Endodermal cell (in vitro differentiated cells): ENCODE measurements at regions not wholly inside any gene's neighbourhood (a gene's known extent, or its start where the extent isn't known, plus 50 kb on each side); places are given as distances from the start of the nearest gene placed in this dataset.

Experiments used
- DNase-seq: peaks from one replicate; pipeline ENCODE4 v3.0.0-alpha.2; 2017
- H3K27ac ChIP-seq: 2 replicates; pipeline ENCODE4 v1.5.1; 2013; ENCODE audit warnings: mild to moderate bottlenecking, low read depth, low read length, moderate library complexity
- H3K27me3 ChIP-seq: 2 replicates; pipeline ENCODE4 v1.6.1; 2013; ENCODE audit warnings: mild to moderate bottlenecking, low read length, moderate library complexity; ENCODE audit not compliant: insufficient read depth, control insufficient read depth, poor library complexity, severe bottlenecking
- H3K36me3 ChIP-seq: 2 replicates; pipeline ENCODE4 v1.7.0; 2013; ENCODE audit warnings: mild to moderate bottlenecking, low read length, moderate library complexity; ENCODE audit not compliant: control insufficient read depth, insufficient read depth
- H3K4me1 ChIP-seq: one replicate; pipeline ENCODE4 v1.7.0; 2013; ENCODE audit warnings: low read length; ENCODE audit not compliant: control insufficient read depth, insufficient read depth
- H3K4me3 ChIP-seq: 2 replicates; pipeline ENCODE4 v1.5.1; 2013; ENCODE audit warnings: mild to moderate bottlenecking, low read length, moderate library complexity
- H3K9ac ChIP-seq: 2 replicates; pipeline ENCODE4 v1.6.1; 2013; ENCODE audit warnings: mild to moderate bottlenecking, low read length, moderate library complexity; ENCODE audit not compliant: poor library complexity, severe bottlenecking; ENCODE audit errors: extremely low read depth
- H3K9me3 ChIP-seq: 2 replicates; pipeline ENCODE4 v1.6.1; 2013; ENCODE audit warnings: mild to moderate bottlenecking, low read length, moderate library complexity; ENCODE audit not compliant: control insufficient read depth
- H3K27ac Mint-ChIP-seq: 2 replicates; pipeline ENCODE4 v1.8.0; 2020; ENCODE audit warnings: mixed read lengths
- H3K27me3 Mint-ChIP-seq: 2 replicates; pipeline ENCODE4 v1.8.0; 2021; ENCODE audit warnings: mild to moderate bottlenecking, mixed read lengths; ENCODE audit not compliant: insufficient read depth
- H3K36me3 Mint-ChIP-seq: 2 replicates; pipeline ENCODE4 v1.8.0; 2020; ENCODE audit warnings: low read depth, mixed read lengths
- H3K4me1 Mint-ChIP-seq: 2 replicates; pipeline ENCODE4 v1.8.0; 2020; ENCODE audit warnings: mixed read lengths
- H3K4me3 Mint-ChIP-seq: 2 replicates; pipeline ENCODE4 v1.8.0; 2020; ENCODE audit warnings: mild to moderate bottlenecking, moderate library complexity, mixed read lengths
- H3K9me3 Mint-ChIP-seq: 2 replicates; pipeline ENCODE4 v1.8.0; 2020; ENCODE audit warnings: mild to moderate bottlenecking, mixed read lengths
- WGBS, 2 experiments: methylation state at CpG; one replicate each; pipeline versions ENCODE4 v1.1.5 to v1.1.7; 2013; ENCODE audit warnings: missing lambda C conversion rate in 2 of 2, mixed read lengths in 1 of 2; ENCODE audit not compliant: insufficient coverage in 1 of 2, insufficient read length in 1 of 2; 5-methylcytosine and 5-hydroxymethylcytosine counted together
- TF ChIP-seq, protein P1 (sequence below): fragments of 200-600 bp; sonication (generic); conservative IDR thresholded peaks from 2 replicates; pipeline ENCODE4 v1.5.0; 2021; ENCODE audit warnings: antibody characterized with exemption, mild to moderate bottlenecking

DNA sequence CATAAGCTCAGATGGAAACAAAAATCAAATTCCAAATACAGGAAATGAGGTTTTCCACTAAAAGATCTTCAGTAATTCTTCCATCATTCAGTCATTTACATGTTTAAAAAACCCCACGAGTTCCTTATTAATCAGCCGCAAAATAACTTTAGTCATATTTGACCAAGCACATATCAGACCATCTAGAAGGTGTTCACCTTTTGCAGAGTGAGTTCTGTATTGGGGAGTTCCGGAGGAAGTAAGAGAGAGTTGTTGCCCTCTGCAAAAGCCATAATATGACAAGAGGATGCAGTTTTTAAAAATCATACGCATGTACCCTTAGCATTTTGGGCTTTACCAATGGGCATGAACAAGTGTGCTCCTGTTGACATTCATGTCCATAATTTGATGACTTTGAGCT is 61.6 kb downstream of the CCR1 start:
- DNase-seq = no peak
- Histone ChIP-seq H3K27me3 (no peaks in the 10 kb centered on the region), H3K4me3 (no peak overlapping the region), H3K4me1 (no peaks in the 10 kb centered on the region), H3K9ac (no peak overlapping the region), H3K36me3 (no peaks in the 10 kb centered on the region), H3K27ac (no peak overlapping the region), H3K9me3 (no peaks in the 10 kb centered on the region)
- no peak overlapping the region for H3K27ac Mint-ChIP-seq
- TF ChIP-seq, protein P1, sequence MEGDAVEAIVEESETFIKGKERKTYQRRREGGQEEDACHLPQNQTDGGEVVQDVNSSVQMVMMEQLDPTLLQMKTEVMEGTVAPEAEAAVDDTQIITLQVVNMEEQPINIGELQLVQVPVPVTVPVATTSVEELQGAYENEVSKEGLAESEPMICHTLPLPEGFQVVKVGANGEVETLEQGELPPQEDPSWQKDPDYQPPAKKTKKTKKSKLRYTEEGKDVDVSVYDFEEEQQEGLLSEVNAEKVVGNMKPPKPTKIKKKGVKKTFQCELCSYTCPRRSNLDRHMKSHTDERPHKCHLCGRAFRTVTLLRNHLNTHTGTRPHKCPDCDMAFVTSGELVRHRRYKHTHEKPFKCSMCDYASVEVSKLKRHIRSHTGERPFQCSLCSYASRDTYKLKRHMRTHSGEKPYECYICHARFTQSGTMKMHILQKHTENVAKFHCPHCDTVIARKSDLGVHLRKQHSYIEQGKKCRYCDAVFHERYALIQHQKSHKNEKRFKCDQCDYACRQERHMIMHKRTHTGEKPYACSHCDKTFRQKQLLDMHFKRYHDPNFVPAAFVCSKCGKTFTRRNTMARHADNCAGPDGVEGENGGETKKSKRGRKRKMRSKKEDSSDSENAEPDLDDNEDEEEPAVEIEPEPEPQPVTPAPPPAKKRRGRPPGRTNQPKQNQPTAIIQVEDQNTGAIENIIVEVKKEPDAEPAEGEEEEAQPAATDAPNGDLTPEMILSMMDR = no peak
- no peaks in the 10 kb centered on the region for H3K4me1 Mint-ChIP-seq
- 92 to 100% methylated on average over 1 to 4 of the region's 4 CpGs for WGBS, 2 experiments
- H3K27me3 Mint-ChIP-seq = peaks cover 2% of the 10 kb centered on the region
- H3K9me3 Mint-ChIP-seq = no peaks in the 10 kb centered on the region
- H3K36me3 Mint-ChIP-seq = no peaks in the 10 kb centered on the region
- H3K4me3 Mint-ChIP-seq = no peak overlapping the region

DNA sequence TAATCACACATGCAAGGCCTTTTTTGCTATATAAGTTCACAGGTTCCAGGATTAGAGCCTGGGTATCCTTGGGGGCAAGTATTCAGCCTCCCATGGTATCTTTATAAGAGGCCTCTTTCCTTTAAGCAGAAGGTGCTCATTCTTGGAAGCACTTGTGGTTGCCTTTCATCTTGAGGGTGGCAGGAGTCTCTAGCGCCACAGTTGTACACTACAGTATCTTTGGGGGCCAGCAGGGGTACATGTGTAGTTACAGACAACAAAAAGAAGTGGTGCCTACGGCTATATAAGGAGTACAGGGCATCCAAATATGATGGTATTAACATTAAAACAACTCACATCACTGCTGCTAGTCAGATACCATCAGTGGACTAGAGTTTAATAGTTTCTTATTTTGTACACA is 62.1 kb downstream of the CCR1 start:
- H3K27ac ChIP-seq = no peak overlapping the region
- no peaks in the 10 kb centered on the region for H3K4me1 ChIP-seq
- no peaks in the 10 kb centered on the region for H3K36me3 ChIP-seq
- H3K9ac ChIP-seq = no peak overlapping the region
- Mint-ChIP-seq H3K27me3 (peaks cover 2% of the 10 kb centered on the region), H3K9me3 (no peaks in the 10 kb centered on the region), H3K4me3 (no peak overlapping the region), H3K27ac (no peak overlapping the region), H3K4me1 (no peaks in the 10 kb centered on the region), H3K36me3 (no peaks in the 10 kb centered on the region)
- no peaks in the 10 kb centered on the region for H3K27me3 ChIP-seq
- TF ChIP-seq, protein P1 = no peak
- H3K4me3 ChIP-seq = no peak overlapping the region
- H3K9me3 ChIP-seq = no peaks in the 10 kb centered on the region
- DNase-seq = no peak
- WGBS, 2 experiments = 70 to 82% methylated on average over 2 of the region's 2 CpGs

DNA sequence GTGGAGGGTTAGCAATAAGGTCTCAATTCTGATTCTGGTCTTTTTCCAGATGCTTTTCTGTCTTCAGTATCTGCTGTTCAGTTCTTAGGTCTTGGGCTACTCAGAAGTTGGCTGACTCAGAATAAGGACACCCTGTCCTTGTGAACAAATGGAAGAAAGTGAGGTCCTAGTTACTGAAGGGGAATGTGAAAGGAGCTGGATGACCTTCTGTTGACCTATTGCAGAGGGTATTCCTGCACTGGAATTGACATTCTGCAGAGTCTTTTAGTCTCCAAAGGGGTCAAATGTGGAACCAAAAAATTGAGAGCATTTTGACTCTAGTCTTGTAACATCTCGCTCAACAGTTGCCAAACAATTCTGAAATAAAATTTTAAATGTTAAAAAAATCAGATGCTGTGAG is 63.0 kb downstream of the CCR1 start:
- H3K9me3 Mint-ChIP-seq = no peaks in the 10 kb centered on the region

More for the DNA sequence above, 63.0 kb downstream of the CCR1 start:
- no peak overlapping the region for H3K4me3 Mint-ChIP-seq
- H3K36me3 ChIP-seq = no peaks in the 10 kb centered on the region
- peaks cover 2% of the 10 kb centered on the region for H3K27me3 Mint-ChIP-seq
- no peaks in the 10 kb centered on the region for H3K36me3 Mint-ChIP-seq
- no peak overlapping the region for H3K27ac Mint-ChIP-seq
- TF ChIP-seq, protein P1 = no peak
- WGBS, 2 experiments = 90% methylated on average over 1 of the region's 1 CpG; no CpG with 5 or more reads in 1 of the 2 experiments
- no peak overlapping the region for H3K9ac ChIP-seq
- no peak for DNase-seq
- no peaks in the 10 kb centered on the region for H3K9me3 ChIP-seq
- H3K27ac ChIP-seq = no peak overlapping the region
- H3K4me1 Mint-ChIP-seq = no peaks in the 10 kb centered on the region
- no peaks in the 10 kb centered on the region for H3K4me1 ChIP-seq
- H3K4me3 ChIP-seq = no peak overlapping the region
- no peaks in the 10 kb centered on the region for H3K27me3 ChIP-seq
